ENCODE measurements at regions not wholly inside any gene's neighbourhood (a gene's known extent, or its start where the extent isn't known, plus 50 kb on each side); places are given as distances from the start of the nearest gene placed in this dataset.

GRCh38 chr16:86664522-86665318 lies 86.4 kb downstream of the FOXL1 start:
- DNase-seq, result no peak

DNA sequence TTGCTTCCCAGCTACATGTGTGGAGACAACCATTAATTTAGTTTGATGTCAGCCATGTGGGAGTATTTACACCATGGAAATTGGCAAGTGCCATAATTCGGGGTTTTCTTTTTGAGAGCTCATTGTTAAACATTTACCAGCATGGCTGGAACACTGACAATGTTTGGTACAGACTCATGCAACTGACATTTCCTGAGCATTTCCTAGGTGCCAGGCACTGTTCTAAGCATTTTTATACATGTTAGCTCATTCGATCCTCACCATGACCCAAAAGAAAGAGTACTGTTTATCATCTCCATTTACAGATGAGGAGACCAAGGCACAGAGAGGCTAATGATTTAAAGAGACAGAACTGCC lies 86.9 kb downstream of the FOXL1 start:
- DNase-seq, result no peak

GRCh38 chr16:86665929-86666328 lies 87.6 kb downstream of the FOXL1 start:
- no peak for DNase-seq

DNA sequence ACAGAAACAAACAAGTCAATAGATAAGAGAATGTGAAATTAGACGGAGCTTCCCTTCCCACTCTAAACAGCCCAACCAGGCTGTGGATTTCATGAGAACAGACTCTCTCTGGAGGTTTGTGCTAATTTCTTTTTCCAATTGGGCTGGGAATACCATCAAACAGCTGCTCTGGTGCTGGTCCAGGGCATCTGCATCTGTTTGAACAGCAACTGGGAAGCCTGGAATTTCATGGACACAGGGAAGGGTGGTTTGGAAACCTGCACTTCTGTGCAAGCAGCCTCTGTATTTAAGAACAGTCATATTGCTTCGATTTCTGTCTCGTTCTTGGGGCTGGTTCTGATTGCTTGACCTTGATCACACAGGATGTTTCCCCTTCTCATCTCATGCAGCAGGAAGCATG lies 88.7 kb downstream of the FOXL1 start:
- DNase-seq, result no peak

- no peak for DNase-seq
Observed at GRCh38 chr16:86668136-86668910, 90.0 kb downstream of the FOXL1 start.

- no peak for DNase-seq
Observed at GRCh38 chr16:86669285-86669805, 91.0 kb downstream of the FOXL1 start.

DNA sequence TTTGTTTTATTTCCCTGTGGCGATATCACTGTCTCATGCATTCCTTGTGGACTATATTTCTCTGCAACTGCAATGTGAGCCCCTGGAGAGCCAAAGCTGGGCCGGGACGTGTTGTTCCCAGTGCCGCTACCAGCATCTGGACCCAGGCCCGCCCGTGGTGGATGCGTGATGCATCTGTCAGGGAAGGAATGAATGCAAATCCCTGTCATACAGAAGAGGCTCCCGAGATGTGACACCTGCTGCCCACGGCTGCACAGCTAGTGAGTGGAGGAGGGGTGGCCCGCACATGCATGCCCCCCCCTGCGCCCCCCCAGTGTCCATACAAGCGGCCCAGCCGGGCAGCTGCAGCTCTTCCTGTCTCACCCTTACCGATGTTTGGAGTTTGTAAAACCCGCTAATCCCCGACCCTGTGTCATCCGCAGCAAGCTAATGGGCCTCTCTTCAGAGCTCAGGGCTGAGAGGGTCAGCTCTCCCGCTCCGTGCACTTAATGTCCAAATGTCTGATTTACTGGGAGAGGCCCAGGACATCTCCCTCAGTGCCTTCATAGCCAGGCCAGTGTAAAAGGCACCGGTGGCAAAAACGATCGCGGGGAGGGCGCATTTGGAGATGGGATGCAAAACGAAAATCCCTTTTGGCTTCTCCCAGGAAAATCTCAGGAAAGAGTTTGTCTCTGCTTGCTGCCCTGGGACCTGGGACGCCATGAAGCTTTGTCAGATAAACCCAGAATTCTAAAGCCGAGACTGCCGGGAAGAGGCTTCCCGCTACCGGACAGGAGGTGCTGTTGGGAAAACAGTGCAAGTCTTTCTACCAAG lies 91.8 kb downstream of the FOXL1 start:
- no peak for DNase-seq

GRCh38 chr16:86670750-86671234 lies 92.4 kb downstream of the FOXL1 start:
- no peak for DNase-seq

DNA sequence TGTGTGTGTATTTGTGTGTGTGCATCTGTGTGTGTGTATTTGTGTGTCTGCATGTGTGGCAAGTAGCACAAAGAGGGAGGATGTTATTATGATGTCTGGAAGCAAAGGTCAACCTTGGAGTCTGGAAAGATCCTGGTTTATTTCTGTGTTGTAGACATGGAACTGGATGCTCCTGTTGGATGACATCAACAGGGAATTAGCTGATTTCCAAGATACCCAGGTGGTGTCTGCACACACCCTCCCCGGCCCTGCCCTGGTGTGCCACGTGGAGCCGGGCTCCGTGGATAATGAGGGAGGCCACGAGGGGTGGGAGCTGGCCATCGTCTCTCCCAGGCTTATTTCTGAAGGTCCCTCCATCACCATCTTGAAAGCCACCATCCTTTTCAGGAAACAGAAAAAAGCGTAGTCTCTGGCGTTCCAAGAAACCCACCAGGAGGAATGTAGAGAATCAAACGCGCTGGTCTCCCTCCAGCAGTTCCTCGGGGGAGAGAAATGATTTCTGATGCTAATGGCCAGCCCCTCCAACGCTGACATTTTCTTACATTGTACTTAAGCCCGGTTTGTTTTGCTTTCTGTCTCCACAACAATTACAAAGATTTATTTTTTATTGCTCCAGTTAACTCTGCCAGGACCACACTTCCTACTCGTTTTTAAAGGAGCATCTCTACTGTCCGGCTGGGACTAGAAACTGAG lies 93.3 kb downstream of the FOXL1 start:
- DNase-seq, result no peak

DNA sequence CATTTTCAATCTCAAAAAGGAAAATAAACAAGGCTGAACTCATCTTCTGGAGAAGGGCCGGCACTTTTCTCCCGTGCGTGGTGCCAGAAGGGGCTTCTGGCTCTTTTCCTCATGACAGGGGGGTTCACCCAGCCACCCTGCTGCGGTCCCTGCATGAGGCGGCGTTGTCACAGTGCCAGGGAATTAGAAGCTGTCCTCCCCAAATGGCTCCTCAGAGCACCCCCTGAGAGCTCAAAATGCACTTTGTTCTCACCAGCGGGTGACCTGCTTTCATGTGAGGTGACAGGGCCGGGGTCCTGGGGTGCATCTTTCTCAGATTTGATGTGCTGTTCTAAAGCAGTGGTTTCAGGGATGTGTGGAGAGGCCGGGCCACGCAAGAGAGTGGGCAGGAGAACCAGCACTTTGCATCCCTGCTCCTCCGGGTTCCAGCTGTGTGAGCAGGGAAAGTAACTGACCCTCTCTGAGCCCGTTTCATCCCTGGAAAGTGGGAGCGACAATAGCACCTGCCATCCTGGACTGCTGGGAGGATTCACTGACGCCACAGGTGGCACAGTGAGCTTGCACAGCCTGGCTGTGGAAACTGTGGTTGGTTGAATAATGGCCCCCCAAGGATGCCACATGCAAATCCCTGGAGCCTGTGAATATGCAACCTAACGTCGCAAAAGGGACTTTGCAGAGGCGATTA lies 94.0 kb downstream of the FOXL1 start:
- no peak for DNase-seq

DNA sequence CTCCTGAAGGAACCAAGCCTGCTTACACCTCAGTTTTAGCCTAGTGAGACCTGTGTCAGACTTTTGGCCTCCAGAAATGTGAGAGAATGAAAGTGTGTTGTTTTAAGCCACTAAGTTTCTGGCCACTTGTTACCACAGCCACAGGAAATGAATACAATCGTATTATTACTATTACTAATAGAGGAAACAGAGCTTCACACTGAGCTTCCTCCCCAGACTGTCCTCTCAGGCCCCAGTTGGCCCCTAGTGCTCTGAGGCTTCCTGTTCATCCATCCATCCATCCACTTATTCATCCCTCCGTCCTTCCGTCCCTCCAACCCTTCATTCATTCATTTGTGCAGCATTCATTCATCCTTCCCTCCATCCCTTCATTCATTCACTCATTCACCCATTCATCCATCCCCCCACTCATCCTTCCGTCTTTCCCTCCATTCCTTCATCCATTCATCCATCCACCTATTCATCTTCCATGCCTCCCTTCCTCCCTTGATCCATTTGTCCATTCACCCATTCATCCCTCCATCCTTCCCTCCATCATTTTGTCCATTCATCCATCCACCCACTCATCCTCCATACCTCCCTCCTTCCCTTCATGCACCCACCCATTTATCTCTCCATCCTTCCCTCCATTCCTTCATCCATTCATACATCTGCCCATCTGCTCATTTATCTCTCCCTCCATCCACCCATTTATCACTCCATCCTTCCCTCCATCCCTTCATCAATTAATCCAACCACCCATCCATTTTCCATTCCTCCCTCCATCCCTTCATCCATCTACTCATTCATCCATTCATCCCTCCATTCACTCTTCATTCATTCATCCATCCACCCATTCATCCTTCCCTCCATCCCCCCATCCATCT lies 95.0 kb downstream of the FOXL1 start:
- DNase-seq, result no peak

GRCh38 chr16:86673956-86674453 lies 95.7 kb downstream of the FOXL1 start:
- DNase-seq, result no peak

- DNase-seq, result no peak
Observed at GRCh38 chr16:86676254-86676670, 97.9 kb downstream of the FOXL1 start.

GRCh38 chr16:86679490-86679889 lies 101.1 kb downstream of the FOXL1 start:
- DNase-seq, result no peak

DNA sequence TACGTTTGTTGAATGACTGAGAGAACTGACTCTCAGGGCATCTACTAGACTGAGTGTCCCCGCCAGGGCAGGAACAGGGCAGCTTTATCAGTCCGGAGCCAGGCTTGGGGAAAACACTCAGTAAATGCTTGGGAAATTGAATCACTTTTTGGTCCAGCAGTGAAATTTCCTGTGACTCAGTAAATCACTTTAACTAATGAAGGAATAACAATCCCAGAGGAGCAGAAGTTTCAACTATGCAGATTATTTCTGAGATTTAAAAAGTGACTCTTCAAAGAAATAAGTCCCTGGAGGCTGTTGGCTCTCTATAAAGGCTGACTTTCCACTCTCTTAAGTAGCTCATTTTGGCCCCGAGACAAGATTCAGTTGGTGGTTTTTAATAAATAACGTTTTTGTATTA lies 101.8 kb downstream of the FOXL1 start:
- DNase-seq, result no peak

DNA sequence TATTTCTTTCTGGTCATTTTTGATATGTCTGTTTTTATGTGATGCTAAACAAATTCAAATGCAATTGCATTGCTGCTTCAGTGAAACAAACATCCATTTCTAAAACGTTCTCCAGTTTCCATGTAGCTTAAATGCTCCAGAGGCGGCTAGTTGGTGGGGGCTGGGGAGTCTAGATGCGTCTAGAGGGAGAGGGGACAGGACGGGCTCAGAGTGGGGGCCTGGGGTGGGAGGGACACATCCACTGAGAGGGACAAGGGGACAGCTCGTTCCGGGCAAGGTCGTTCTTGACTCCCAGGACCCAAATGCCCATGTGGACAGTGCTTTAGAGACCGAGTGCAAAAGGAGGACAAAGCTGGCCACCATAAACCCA lies 102.3 kb downstream of the FOXL1 start:
- no peak for DNase-seq

DNA sequence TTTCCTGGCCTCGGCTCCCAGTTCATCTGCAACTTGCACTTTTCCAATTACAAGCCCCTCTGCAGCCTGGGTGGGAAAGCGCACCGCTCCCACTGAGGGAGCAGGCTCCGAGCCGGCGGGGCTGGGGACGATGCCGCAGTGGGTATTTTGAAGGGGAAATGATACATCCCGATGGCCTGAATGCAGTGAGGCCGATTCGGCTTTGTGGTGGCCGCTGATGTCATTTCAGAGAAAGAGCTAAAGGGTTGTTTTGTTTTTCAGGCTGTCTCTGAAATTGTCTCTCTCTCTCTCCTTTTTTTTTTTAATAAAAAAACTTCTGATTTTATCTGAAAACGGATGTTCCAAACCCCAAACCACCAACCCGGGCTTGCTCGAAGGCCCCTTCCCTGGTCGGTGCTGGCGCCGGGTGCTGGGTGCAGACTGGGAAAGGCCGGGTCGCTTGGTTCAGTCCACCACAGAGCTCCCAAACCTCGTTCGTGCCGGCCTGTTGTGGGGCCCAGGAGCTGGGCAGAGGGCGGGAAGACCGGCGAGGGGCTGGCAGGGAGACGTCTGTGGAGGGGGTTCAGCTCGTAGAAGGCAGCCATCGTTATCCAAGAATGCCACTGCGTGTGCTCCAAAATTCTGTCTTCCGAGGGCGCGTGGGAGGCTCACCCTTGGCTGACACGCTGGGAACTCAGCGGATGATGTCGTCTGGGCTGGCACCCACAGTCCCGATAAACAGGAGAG lies 102.8 kb downstream of the FOXL1 start:
- DNase-seq, result no peak

DNA sequence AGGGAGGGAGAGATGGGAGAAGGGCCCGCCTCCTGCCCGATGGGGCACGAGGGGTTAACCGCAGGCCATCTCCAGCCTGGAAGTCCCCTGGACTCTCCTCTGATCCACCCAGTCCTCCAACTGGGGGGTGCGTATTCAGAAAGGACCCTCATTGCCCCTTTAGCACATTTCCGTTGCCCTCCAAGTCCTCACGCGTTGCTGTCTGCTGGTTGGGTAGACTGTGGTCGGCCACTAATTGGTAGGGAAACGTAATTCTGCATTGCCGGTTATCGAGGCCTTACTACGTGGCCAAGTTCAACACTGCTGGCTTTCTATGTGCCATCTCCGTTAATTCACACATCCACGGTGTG lies 103.4 kb downstream of the FOXL1 start:
- no peak for DNase-seq

DNA sequence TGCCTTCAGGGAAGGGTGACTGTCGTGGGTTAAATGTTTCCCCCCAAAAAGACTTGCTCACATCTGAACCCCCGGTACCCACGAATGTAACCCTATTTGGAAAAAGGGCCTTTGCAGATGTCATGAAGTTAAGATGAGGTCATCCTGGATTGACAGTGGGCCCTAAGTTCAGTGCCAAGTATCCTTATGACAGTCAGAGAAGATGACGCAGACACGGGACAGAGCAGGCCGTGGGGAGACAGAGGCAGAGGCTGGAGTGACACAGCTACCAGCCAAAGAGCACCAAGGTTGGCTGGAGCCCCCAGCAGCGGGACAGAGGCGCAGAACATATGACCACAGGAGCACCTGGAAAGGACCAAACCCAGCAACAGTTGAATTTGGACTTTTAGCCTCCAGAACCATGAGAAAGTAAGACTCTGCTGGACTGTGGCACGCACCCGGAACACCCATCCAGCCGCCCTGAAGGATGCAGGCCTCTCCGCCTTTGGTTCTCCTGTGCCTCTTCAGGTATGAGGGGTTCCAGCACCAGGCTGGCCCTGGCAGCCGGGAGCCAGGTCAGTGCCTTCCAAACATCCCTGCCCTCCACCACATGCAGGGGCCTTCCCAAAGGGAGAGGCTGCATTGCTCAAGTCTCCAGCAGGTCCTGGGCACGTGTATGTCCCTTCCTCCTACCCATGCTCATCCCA lies 104.0 kb downstream of the FOXL1 start:
- no peak for DNase-seq

All from GF-D8 (cell line).